Stomach (tissue), 4 donors: ENCODE measurements at regions not wholly inside any gene's neighbourhood (a gene's known extent, or its start where the extent isn't known, plus 50 kb on each side); places are given as distances from the start of the nearest gene placed in this dataset.

ENCODE experiments used
- CTCF ChIP-seq, 7 experiments: fragments of 450-650 bp in 4 of 7; fragments of 200-600 bp in 3 of 7; sonication (generic) in 3 of 7; IDR thresholded peaks; one replicate each; pipeline ENCODE4 v1.5.1; 2016 to 2019; ENCODE audit warnings: antibody characterized with exemption in 7 of 7, control low read depth in 2 of 7, mild to moderate bottlenecking in 1 of 7
- EP300 ChIP-seq: sonication (generic); formaldehyde crosslinking; IDR thresholded peaks from one replicate; pipeline ENCODE4 v1.6.1; 2017; ENCODE audit warnings: antibody characterized with exemption
- POLR2A ChIP-seq, 4 donors: fragments of 450-650 bp; IDR thresholded peaks; one replicate each; pipeline ENCODE4 v1.6.1; 2016; ENCODE audit warnings: antibody characterized with exemption in 4 of 4, control low read depth in 2 of 4, mild to moderate bottlenecking in 1 of 4, moderate library complexity in 1 of 4
- POLR2AphosphoS5 ChIP-seq, 3 donors: sonication (generic); formaldehyde crosslinking; IDR thresholded peaks; one replicate each; pipeline ENCODE4 v1.6.1; 2016; ENCODE audit warnings: antibody characterized with exemption in 3 of 3

DNA sequence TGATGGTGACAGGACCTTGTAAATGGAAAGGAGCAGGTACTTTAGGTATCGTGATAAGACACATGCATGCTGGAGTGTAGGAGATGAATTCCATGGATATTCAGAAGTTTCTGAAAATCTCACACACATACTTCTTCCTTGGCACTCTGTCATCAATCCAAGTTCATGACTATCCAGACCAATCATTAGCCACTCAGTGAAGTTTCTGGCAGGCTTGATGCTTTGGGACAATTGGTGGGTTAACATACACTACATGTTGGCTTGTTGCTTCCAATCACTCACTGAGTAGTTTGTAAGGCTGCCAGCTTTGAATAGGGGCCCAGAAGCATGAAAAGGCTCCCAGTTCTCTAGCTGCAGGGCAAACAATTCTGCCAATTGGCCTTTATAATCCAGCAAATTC, 147.6 kb downstream of the CEMIP2 start:
- TF ChIP-seq CTCF (IDR thresholded peaks at IDR 0.05) (no peak), POLR2A (IDR thresholded peaks at IDR 0.05) (no peak), EP300 (no peak), POLR2AphosphoS5 (IDR thresholded peaks at IDR 0.05) (no peak)
